ENCODE measurements at regions not wholly inside any gene's neighbourhood (a gene's known extent, or its start where the extent isn't known, plus 50 kb on each side); places are given as distances from the start of the nearest gene placed in this dataset.
"Not testable (repeated sequence)": the region's sequence is repeated elsewhere in the genome, so short reads cannot be mapped to it uniquely, and the experiment has no call there.

- TF ChIP-seq CTCF, EZH2 (IDR thresholded peaks at IDR 0.05): not testable (repeated sequence)
Observed at GRCh38 chr1:223952801-223953200, 107.1 kb upstream of the TP53BP2 start.

Measured in neural progenitor cell (in vitro differentiated cells).